Glomerular endothelial cell (primary cell): ENCODE measurements at regions not wholly inside any gene's neighbourhood (a gene's known extent, or its start where the extent isn't known, plus 50 kb on each side); places are given as distances from the start of the nearest gene placed in this dataset.

Experiments
- DNase-seq: peaks from one replicate; pipeline ENCODE4 v3.0.0-alpha.2; 2011; ENCODE audit warnings: low read depth, low spot score; ENCODE audit errors: extremely low read depth

DNA sequence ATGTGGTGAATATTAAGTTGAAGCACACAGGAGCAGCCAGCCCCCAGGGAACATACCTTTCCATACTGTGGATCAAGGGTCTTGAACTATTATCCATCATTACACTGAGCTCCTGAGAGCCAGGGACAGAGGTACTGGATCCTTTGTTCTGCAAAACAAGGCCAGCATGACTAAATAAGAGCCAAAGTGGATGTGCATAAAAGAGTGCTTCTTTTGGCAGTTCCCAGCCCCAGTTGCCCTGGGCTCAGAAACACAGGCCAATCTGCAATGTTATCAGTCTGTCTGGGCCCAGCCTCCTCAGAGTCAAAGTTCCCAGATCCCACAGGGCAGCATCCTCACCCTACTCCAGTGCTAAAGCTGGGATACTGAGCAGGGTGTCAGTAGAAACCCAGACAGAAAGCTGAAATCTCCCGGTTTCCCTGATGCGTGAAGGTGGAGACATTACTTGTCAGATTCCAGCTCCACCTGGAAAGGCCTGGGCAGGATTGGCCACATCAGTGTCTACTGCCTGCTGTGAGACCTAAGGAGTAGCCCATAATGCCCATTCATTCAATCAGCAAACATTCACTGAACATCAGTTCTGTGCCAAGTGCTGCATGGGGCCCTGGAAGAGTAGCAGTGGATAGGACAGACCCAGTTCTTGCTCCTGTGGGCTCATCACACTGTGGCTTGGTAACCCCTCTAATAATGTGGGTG is 342.7 kb downstream of the CXCL12 start:
- no peak for DNase-seq

GRCh38 chr10:44039599-44039998 is 345.3 kb downstream of the CXCL12 start:
- no peak for DNase-seq

DNA sequence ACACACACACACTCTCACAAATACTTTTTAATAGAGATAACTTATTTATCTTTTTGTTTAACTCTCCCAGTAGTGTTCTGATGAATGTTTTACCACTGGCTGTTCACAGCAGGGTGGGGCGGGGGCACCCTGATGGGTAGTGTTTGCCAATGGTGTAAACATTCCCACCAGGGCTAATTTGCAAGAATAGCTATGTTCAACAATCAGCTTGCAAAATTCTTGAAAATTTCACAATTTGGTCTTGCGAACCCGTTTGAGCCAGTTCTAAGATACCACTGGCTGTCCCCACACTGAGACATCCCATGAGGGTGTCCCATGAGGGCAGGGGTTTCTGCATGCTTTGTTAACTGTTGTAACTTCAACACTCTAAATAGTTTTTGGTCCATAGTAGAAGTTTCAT is 348.5 kb downstream of the CXCL12 start:
- DNase-seq: no peak

- no peak for DNase-seq
Measured at GRCh38 chr10:44035474-44036197, 349.3 kb downstream of the CXCL12 start.

DNA sequence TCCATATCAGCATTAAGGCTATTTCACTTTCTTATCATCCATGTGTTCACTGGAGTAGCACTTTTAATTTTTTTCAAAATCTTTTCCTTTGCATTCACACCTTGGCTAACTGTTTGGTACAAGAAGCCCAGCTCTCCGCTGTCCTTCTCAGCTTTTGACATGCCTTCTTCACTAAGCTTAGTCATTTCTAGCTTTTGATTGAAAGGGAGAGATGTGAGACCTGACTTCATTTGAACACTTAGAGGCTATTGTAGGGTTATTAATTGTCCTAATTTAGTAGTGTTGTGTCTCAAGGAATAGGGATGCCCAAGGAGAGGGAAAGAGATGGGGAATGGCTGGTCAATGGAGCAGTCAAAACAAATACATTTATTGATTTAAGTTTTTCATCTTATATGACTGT is 350.0 kb downstream of the CXCL12 start:
- no peak for DNase-seq

GRCh38 chr10:44033008-44033407 is 351.9 kb downstream of the CXCL12 start:
- no peak for DNase-seq

DNA sequence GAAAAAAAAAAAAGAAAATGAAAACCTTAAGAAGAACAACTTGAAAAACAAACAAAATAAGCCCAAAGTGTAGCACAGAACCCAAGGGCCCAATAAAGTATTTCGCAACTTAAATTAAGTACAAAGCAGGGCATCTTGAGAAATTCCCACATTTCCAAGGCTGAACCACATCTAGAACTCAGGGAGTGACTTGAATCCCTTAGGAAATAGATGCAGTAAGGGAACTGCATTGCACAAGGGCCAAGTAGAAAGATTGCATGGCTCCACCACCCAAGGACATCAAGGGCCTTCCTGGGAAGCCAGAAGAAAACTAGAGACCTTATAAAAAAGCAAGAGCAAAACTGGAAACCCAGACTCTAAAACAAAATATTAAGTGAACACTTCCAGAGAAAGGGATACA is 352.7 kb downstream of the CXCL12 start:
- no peak for DNase-seq

- DNase-seq: no peak
Measured at GRCh38 chr10:44030738-44031137, 354.2 kb downstream of the CXCL12 start.

DNA sequence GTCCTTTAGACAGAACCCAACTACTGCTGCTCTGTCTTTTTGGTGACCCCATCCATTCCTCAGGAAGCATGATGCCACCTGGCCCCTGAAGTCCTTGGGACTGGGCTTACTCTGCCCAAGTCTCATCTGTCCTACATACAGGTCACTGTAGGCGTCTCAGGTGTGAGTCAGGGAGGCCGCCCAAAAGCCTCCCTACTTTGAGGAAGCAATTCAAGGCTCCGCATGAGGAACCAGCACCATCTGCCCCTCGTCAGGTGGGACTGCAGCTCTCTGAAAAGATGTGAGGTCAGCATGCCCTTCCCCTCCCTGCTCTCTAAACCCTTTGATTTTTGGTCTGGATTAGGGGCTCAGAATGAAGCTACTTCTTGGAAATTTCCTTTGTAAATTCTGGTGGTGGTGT is 354.8 kb downstream of the CXCL12 start:
- no peak for DNase-seq

DNA sequence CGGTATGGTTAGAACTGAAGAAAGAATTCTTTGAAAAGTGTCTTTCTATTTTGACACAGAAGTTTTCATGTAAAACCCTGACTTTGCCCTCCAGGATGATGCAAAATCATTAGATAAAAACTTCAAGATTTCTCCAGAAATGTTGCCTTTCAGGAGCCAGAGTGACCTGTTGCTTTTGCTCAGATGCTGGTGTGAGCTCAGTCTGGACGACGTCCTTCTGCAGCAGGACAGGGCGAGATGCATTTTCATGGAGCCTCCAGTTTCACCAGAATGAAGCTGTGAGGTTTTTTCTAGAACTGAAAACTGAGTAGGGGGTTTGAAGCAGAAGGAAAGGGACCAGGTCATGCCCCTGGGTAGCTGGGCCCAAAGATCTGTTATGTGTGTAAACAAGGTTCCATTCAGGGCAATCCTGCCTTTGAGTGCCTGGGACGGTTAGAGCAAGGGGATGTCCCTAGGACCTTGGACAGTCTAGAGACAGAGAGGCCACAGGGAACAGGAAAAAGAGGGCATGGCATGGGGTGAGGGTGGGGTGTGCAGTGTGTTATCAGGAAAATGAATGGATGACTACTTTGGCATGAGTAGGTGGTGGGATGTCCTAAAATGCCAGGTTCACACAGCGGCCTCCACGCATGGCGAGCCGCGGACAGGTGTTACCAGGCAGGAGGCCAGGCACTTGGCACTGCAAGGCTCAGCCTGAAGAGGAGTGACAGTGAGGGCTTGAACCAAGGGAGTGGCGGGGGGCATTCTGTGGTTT is 356.3 kb downstream of the CXCL12 start:
- no peak for DNase-seq

DNA sequence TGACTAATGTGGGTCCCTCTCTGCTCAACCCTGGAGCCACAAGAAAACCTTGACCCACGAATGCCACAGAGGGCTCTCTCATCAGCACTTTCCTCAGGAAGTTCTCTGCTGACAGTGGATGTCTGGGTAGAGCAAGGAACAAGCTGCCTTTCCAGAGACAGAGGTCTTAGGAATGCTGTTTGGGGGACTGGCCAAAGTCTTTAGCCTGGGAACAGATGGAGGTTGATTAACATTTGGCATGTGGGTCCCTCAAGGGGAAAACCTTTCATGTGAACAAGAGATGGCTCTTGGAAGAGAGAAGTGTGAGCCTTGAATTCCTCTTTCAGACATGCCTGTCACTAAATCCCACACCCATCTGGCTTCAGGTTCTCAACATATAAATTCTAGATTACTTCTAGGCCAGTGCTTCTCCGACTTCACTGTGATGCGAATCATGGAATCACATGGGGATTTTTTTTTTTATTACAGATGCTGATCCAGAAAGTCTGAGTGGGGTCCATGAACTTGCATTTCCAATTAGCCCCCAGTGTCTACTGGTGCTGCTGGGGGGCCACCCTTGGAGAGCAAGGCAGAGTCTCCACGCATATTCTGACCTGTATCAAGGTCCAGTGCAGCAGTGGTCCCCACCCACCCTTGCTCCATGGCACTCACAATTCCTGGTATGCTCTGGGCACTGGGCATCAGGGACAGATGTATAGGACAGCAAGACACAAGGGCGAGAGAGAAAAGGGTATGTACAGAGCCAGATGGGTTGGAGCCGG is 360.4 kb downstream of the CXCL12 start:
- no peak for DNase-seq

- no peak for DNase-seq
Measured at GRCh38 chr10:44023517-44023916, 361.4 kb downstream of the CXCL12 start.

GRCh38 chr10:44022203-44022602 is 362.7 kb downstream of the CXCL12 start:
- no peak for DNase-seq

GRCh38 chr10:44020322-44021111 is 364.4 kb downstream of the CXCL12 start:
- no peak for DNase-seq

GRCh38 chr10:44017483-44018145 is 367.3 kb downstream of the CXCL12 start:
- DNase-seq: no peak

GRCh38 chr10:44016589-44017482 is 368.1 kb downstream of the CXCL12 start:
- no peak for DNase-seq

- no peak for DNase-seq
Measured at GRCh38 chr10:44015702-44016500, 367.2 kb upstream of the ZNF32 start.
